Skeletal muscle satellite cell (primary cell): ENCODE measurements at regions not wholly inside any gene's neighbourhood (a gene's known extent, or its start where the extent isn't known, plus 50 kb on each side); places are given as distances from the start of the nearest gene placed in this dataset.

ENCODE experiments used
- H3K27me3 ChIP-seq: 2 replicates; pipeline ENCODE4 v1.7.0; 2013; ENCODE audit warnings: low read length; ENCODE audit not compliant: control insufficient read depth, insufficient read depth
- H3K36me3 ChIP-seq: 2 replicates; pipeline ENCODE4 v1.7.0; 2013; ENCODE audit warnings: mild to moderate bottlenecking, control low read depth, low read length; ENCODE audit not compliant: insufficient read depth
- H3K4me1 ChIP-seq: 2 replicates; pipeline ENCODE4 v1.7.0; 2013; ENCODE audit warnings: low read length; ENCODE audit not compliant: control insufficient read depth, insufficient read depth
- H3K4me2 ChIP-seq: 2 replicates; pipeline ENCODE4 v1.7.0; 2013; ENCODE audit warnings: mild to moderate bottlenecking, low read length
- H3K4me3 ChIP-seq: 2 replicates; pipeline ENCODE4 v1.7.0; 2013; ENCODE audit warnings: low read length
- H3K9ac ChIP-seq: 2 replicates; pipeline ENCODE4 v1.7.0; 2013; ENCODE audit warnings: mild to moderate bottlenecking, low read depth, low read length, moderate library complexity
- H3K9me3 ChIP-seq: replicated peaks from 2 replicates; pipeline ENCODE4 v1.7.0; 2013; ENCODE audit warnings: mild to moderate bottlenecking, control low read depth, low read length

DNA sequence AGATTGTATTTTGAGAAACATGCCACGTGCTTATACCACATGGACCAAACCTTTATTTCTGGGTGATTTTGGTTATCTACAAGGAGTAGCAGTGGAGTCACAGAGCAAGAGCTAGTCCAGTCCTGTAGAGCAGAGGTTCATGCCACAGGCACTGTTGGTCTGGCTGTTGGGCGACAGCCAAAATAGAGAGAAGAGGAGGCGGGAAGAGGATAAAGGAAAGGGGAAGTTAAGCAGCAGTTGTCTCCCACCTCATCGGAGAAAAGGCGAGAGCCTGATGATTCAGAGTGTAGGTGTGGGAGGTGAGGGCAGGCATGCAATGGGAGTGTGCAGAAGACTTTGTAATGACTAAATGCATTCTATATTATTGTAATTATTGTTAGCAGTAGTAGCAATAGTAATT is 237.5 kb upstream of the ROPN1 start:
- H3K36me3 ChIP-seq, result no peaks in the 10 kb centered on the region
- peaks cover 5% of the 10 kb centered on the region for H3K27me3 ChIP-seq
- H3K4me2 ChIP-seq, result no peak overlapping the region
- no peak overlapping the region for H3K9ac ChIP-seq
- H3K4me1 ChIP-seq, result no peaks in the 10 kb centered on the region
- H3K4me3 ChIP-seq, result no peak overlapping the region
- H3K9me3 ChIP-seq, result no peaks in the 10 kb centered on the region

DNA sequence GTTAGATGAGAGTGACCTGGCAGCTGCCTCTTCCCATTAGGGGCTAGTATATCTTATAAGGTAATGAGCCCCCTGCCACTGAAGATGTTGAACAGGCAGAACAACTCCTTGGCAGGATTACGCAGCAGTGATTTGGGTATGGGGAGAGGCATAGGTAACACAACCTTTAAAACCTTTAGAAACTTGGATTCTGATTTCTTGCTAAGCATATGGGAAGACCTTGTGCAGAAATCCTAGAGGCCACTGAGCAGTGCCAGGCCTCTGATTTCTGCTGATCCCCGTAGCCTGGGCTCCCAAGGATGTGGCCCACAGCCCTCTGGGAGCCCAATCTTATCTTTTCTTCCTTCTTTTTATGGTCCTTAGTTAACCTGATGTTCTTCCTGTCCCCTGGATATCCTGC is 237.9 kb upstream of the ROPN1 start:
- no peak overlapping the region for H3K4me2 ChIP-seq
- H3K36me3 ChIP-seq, result no peaks in the 10 kb centered on the region
- H3K4me3 ChIP-seq, result no peak overlapping the region
- no peaks in the 10 kb centered on the region for H3K9me3 ChIP-seq
- no peaks in the 10 kb centered on the region for H3K4me1 ChIP-seq
- H3K9ac ChIP-seq, result no peak overlapping the region
- peaks cover 5% of the 10 kb centered on the region for H3K27me3 ChIP-seq

GRCh38 chr3:124230432-124230831 is 238.5 kb upstream of the ROPN1 start:
- H3K9ac ChIP-seq, result no peak overlapping the region
- no peak overlapping the region for H3K4me2 ChIP-seq
- no peak overlapping the region for H3K4me3 ChIP-seq
- no peaks in the 10 kb centered on the region for H3K36me3 ChIP-seq
- peaks cover 5% of the 10 kb centered on the region for H3K27me3 ChIP-seq
- no peaks in the 10 kb centered on the region for H3K4me1 ChIP-seq
- no peaks in the 10 kb centered on the region for H3K9me3 ChIP-seq

DNA sequence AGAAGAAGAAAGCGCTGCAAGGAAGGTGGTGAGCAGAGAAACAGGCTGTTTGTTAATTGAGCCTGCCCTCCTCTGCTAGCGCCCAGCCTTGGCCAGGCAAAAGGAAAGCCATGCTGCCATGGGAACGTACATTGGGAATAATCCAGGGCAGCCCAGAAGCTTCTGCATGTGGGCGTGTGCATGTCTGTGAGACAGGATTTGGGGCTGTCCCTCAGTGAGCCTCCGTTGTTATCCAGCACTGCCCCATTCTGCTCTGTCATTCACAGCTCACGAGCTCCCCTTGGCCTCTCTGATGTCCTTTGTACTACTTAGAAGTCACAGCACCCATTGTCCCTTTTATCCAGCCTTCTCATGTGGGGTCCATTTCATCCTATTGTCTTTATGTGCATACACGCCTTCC is 239.1 kb upstream of the ROPN1 start:
- Histone ChIP-seq H3K9ac (no peak overlapping the region), H3K4me2 (no peak overlapping the region), H3K9me3 (no peaks in the 10 kb centered on the region), H3K36me3 (no peaks in the 10 kb centered on the region), H3K4me3 (no peak overlapping the region), H3K4me1 (no peaks in the 10 kb centered on the region), H3K27me3 (peaks cover 5% of the 10 kb centered on the region)

- H3K36me3 ChIP-seq, result no peaks in the 10 kb centered on the region
- no peak overlapping the region for H3K4me3 ChIP-seq
- H3K27me3 ChIP-seq, result peaks cover 5% of the 10 kb centered on the region
- H3K9ac ChIP-seq, result no peak overlapping the region
- no peak overlapping the region for H3K4me2 ChIP-seq
- no peaks in the 10 kb centered on the region for H3K9me3 ChIP-seq
- no peaks in the 10 kb centered on the region for H3K4me1 ChIP-seq
Observed at GRCh38 chr3:124234852-124235252, 242.9 kb upstream of the ROPN1 start.

DNA sequence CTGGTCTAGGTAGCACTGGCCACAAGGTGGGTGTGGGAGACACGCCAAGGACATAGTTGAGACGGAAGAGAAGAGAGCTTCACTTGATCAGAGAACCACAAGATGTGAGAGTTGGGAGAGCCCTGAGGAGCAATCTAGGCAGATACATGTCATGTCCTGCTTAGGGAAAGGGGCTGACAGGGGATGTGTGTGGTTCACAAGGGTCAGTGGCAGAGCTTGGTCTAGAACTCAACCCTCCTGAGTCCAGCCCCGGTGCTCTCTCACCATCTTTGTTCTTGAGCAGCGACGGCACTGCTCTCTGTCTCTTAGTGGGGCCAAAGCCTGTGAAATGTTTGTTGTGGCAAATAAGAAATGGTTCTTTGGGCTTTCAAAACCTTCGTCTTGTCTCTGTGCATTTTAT is 243.5 kb upstream of the ROPN1 start:
- H3K4me3 ChIP-seq, result no peak overlapping the region
- no peak overlapping the region for H3K4me2 ChIP-seq
- no peaks in the 10 kb centered on the region for H3K4me1 ChIP-seq
- peaks cover 5% of the 10 kb centered on the region for H3K27me3 ChIP-seq
- H3K9me3 ChIP-seq, result no peaks in the 10 kb centered on the region
- H3K36me3 ChIP-seq, result no peaks in the 10 kb centered on the region
- no peak overlapping the region for H3K9ac ChIP-seq

DNA sequence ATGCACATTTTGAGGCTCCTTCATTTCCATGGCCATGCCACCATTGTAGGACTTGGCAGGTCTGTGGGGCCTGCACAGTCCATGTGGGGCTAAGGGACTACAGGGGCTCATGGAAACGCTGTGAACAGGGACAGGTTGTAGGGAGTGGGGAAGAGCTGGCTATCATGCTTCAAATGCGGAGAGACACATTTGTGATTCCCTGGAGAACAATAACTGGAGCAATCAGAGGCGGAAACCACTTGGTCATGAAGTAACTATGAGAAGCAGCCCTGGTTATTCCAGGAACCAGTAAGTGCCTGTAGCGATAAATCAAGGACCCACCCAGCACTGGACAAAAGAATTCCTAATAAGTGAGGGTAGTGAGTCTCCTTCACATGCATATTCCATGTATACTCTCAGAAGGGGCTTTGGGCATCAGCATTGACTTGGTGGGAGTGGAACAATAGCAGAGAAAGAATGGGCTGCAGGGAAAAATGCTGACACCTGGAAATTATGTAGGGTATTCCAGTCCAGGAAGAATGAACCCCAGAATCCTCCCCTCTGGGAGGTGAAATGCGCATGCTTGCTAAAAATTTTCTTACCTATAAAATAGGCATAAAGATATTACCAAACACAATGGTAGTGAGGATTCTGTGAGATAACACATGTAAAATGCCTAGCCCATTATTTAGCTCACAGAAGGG is 251.4 kb upstream of the ROPN1 start:
- Histone ChIP-seq H3K9ac (no peak overlapping the region), H3K4me1 (peaks cover 4% of the 10 kb centered on the region), H3K36me3 (no peaks in the 10 kb centered on the region), H3K9me3 (no peaks in the 10 kb centered on the region), H3K4me2 (no peak overlapping the region), H3K27me3 (no peaks in the 10 kb centered on the region), H3K4me3 (no peak overlapping the region)

DNA sequence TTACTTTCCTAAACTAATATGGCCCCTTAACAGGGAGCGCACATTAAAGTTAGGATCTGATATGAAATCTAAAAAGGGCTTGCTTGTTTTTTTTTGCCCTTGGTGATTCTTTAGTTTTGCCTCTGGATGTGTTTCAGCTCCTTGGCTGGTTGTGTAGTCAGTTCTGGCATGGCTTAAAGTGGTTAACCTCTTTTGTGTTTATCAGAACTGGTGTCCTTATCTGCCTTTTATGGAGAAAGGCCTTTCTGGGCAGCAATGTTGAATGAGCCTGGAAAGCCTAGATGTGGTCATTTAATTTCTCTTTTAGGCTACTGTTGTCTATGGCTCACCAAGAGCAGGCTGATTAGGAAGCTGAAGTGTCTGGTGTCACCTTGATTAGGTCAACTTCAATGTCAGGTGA is 254.5 kb upstream of the ROPN1 start:
- H3K9me3 ChIP-seq, result no peaks in the 10 kb centered on the region
- peaks cover 13% of the 10 kb centered on the region for H3K4me1 ChIP-seq
- no peak overlapping the region for H3K4me2 ChIP-seq
- no peaks in the 10 kb centered on the region for H3K36me3 ChIP-seq
- H3K27me3 ChIP-seq, result no peaks in the 10 kb centered on the region
- no peak overlapping the region for H3K9ac ChIP-seq
- no peak overlapping the region for H3K4me3 ChIP-seq

GRCh38 chr3:124246949-124247348 is 255.0 kb upstream of the ROPN1 start:
- Histone ChIP-seq H3K4me2 (no peak overlapping the region), H3K9ac (no peak overlapping the region), H3K36me3 (no peaks in the 10 kb centered on the region), H3K9me3 (no peaks in the 10 kb centered on the region), H3K4me3 (no peak overlapping the region), H3K27me3 (no peaks in the 10 kb centered on the region), H3K4me1 (peaks cover 13% of the 10 kb centered on the region)

DNA sequence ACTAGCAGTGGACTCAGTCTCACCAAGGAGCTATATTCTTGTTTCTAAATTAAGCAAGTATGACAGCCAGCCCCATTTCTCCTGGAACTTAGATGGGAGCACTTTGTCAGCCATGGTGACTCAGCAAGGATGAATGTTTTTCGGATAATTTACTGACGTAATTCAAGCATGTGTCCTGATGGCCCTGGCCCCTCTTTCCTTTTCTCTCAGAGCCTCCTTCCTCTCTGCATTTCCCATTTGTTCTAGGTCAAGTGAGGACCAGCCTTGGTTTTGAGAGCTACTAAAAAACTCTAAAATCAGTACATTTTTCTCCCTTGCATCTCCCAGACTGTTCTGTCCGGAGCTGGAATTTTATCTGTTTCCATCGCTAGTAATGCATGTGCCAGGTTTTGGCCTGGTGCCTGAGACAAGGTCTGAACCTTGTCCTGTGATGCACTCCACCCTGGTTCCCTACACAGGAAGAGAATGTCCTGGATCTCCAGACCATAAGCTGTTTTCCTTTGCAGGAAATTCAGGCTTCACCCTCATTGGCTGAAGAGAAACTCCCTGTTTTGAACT is 256.6 kb upstream of the ROPN1 start:
- no peaks in the 10 kb centered on the region for H3K36me3 ChIP-seq
- H3K27me3 ChIP-seq, result no peaks in the 10 kb centered on the region
- H3K4me3 ChIP-seq, result peak overlapping the region; percentile 12
- H3K4me1 ChIP-seq, result peaks cover 13% of the 10 kb centered on the region
- H3K4me2 ChIP-seq, result peak overlapping the region; percentile 60
- H3K9me3 ChIP-seq, result no peaks in the 10 kb centered on the region
- peak overlapping the region; percentile 21 for H3K9ac ChIP-seq

- peaks cover 13% of the 10 kb centered on the region for H3K4me1 ChIP-seq
- H3K36me3 ChIP-seq, result no peaks in the 10 kb centered on the region
- no peaks in the 10 kb centered on the region for H3K9me3 ChIP-seq
- peak overlapping the region; percentile 60 for H3K4me2 ChIP-seq
- H3K27me3 ChIP-seq, result no peaks in the 10 kb centered on the region
- no peak overlapping the region for H3K4me3 ChIP-seq
- H3K9ac ChIP-seq, result no peak overlapping the region
Observed at GRCh38 chr3:124249038-124249437, 257.1 kb upstream of the ROPN1 start.

GRCh38 chr3:124250053-124250452 is 258.1 kb upstream of the ROPN1 start:
- H3K36me3 ChIP-seq, result no peaks in the 10 kb centered on the region
- no peaks in the 10 kb centered on the region for H3K27me3 ChIP-seq
- H3K9ac ChIP-seq, result no peak overlapping the region
- no peak overlapping the region for H3K4me3 ChIP-seq
- H3K9me3 ChIP-seq, result no peaks in the 10 kb centered on the region
- H3K4me1 ChIP-seq, result peaks cover 13% of the 10 kb centered on the region
- H3K4me2 ChIP-seq, result no peak overlapping the region
